BJ (cell line): ENCODE measurements at regions not wholly inside any gene's neighbourhood (a gene's known extent, or its start where the extent isn't known, plus 50 kb on each side); places are given as distances from the start of the nearest gene placed in this dataset.

Experiments
- CTCF ChIA-PET: fragments of 350-600 bp; formaldehyde crosslinking; extraction: SDS; loops from one replicate; lab custom pipeline; 2021; ENCODE audit warnings: antibody characterized with exemption, inconsistent platforms; lab: Yijun Ruan, JAX
- POLR2A ChIA-PET: fragments of 300-600 bp; sonication (Branson Sonifier 250); formaldehyde crosslinking; extraction: SDS; loops from one replicate; lab custom pipeline; 2021; ENCODE audit warnings: antibody characterized with exemption; lab: Charles Lee
- DNase-seq: peaks from one replicate; pipeline ENCODE4 v3.0.0-alpha.2; 2011; ENCODE audit warnings: low read depth
- H3K27me3 ChIP-seq: 2 replicates; pipeline ENCODE4 v1.6.0; 2011; ENCODE audit warnings: low read length; ENCODE audit not compliant: control insufficient read depth, insufficient read depth
- H3K36me3 ChIP-seq: 2 replicates; pipeline ENCODE4 v1.5.1; 2011; ENCODE audit warnings: low read length; ENCODE audit not compliant: control insufficient read depth, insufficient read depth
- H3K4me3 ChIP-seq: 2 replicates; pipeline ENCODE4 v1.5.1; 2011; ENCODE audit warnings: low read depth, mild to moderate bottlenecking, control low read depth, low read length
- CTCF ChIP-seq: IDR thresholded peaks from 2 replicates; pipeline ENCODE4 v1.5.1; 2011; ENCODE audit warnings: low read depth, mild to moderate bottlenecking, control low read depth, inconsistent platforms, low read length, moderate library complexity; ENCODE audit not compliant: insufficient read depth

- Histone ChIP-seq H3K4me3 (no peak overlapping the region), H3K36me3 (no peaks in the 10 kb centered on the region), H3K27me3 (no peaks in the 10 kb centered on the region)
- DNase-seq: no peak
- ChIA-PET CTCF (no interaction called here), POLR2A (no interaction called here)
- no peak for TF ChIP-seq CTCF
Observed at GRCh38 chr18:61742565-61743429, 150.0 kb downstream of the RNF152 start.

GRCh38 chr18:61741881-61742454 lies 150.8 kb downstream of the RNF152 start:
- H3K4me3 ChIP-seq: no peak overlapping the region
- POLR2A ChIA-PET: no interaction called here
- CTCF ChIA-PET: no interaction called here
- H3K27me3 ChIP-seq: no peaks in the 10 kb centered on the region
- H3K36me3 ChIP-seq: no peaks in the 10 kb centered on the region
- no peak for TF ChIP-seq CTCF
- no peak for DNase-seq

- Histone ChIP-seq H3K4me3 (no peak overlapping the region), H3K36me3 (no peaks in the 10 kb centered on the region), H3K27me3 (no peaks in the 10 kb centered on the region)
- no peak for TF ChIP-seq CTCF
- no peak for DNase-seq
- ChIA-PET POLR2A (no interaction called here), CTCF (interaction anchor here (1.0 kb wide), 1 partner anchor 53 kb away, joined by 3 read pairs; no protein-coding TSS in a partner anchor)
Observed at GRCh38 chr18:61738488-61738887, 154.3 kb downstream of the RNF152 start.

DNA sequence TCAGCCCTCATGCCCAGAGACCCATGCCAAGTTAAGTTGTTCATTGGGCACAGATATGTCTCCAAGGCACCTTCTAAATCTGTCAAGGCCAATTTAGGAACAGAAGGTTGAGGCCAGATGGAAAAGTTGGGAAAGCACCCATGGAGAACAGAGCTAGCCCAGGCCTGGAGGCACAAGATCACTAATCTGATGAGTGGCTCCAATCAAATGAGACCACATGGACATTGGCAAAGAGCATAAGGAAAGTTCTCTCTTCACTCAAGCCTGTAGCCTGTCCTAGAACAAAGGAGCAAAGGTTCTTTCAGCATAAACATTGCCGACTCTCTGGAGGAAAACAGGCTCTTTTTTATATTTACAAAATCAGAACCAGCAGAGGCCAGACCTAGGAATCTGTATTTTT lies 154.8 kb downstream of the RNF152 start:
- CTCF ChIA-PET: interaction anchor here (1.0 kb wide), 1 partner anchor 54 kb away, joined by 3 read pairs; no protein-coding TSS in a partner anchor
- TF ChIP-seq CTCF: no peak
- H3K4me3 ChIP-seq: no peak overlapping the region
- DNase-seq: no peak
- H3K27me3 ChIP-seq: no peaks in the 10 kb centered on the region
- POLR2A ChIA-PET: no interaction called here
- no peaks in the 10 kb centered on the region for H3K36me3 ChIP-seq

DNA sequence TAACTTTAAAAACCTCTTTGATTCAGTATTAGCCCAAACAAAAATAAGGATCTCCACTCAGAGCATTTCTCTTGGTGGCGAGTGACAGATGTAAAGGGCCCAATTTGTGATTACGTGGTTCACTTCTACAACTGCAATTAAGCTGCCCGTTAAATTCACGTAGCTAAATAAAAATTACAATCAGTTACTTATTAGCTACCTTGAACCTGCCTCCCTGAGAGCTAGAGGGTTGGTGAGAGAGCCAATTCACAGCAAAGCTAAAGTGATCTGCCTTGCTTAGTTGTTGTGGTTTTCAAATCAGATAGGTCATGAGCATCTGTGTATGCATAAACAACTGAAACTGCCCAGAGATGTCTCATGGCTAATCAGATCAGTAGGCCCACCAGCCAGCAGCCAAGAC lies 156.7 kb downstream of the RNF152 start:
- CTCF ChIA-PET: interaction anchor here (1.0 kb wide), 1 partner anchor 9 kb away, joined by 3 read pairs; no protein-coding TSS in a partner anchor
- no peak for TF ChIP-seq CTCF
- POLR2A ChIA-PET: no interaction called here
- Histone ChIP-seq H3K36me3 (no peaks in the 10 kb centered on the region), H3K4me3 (no peak overlapping the region), H3K27me3 (no peaks in the 10 kb centered on the region)
- DNase-seq: no peak
